OCI-LY3 (cell line): ENCODE measurements at regions not wholly inside any gene's neighbourhood (a gene's known extent, or its start where the extent isn't known, plus 50 kb on each side); places are given as distances from the start of the nearest gene placed in this dataset.

Experiments used
- EZH2phosphoT487 ChIP-seq: fragments of 200-600 bp; shearing (Covaris generic); IDR thresholded peaks from 2 replicates; pipeline ENCODE4 v1.6.1; 2018; ENCODE audit warnings: antibody characterized with exemption, mixed run types, low read depth
- TF ChIP-seq, protein P1 (sequence below): fragments of 200-600, 300-600 bp; sonication (generic); IDR thresholded peaks from 2 replicates; pipeline ENCODE4 v1.5.1; 2014; ENCODE audit warnings: antibody characterized with exemption, low read length, low read depth

DNA sequence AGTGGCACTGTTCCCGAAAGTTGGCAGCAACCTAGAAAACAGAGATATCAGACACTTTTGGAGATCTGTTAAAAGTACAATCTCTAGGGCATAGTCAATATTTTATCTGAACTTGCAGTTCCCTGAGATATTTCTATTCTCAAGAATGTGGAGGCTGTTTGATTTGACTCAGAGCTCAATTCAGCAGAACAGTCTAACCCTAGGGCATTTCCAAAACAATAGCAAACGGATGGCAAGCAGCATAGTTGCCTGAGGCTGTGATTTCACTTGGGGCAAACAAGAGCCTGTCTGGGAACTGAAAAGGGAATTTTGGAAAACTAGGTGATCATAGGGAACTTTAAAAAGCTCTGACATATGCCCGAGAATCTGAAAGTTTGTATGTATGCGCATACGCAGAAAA is 772.8 kb upstream of the LRRTM1 start:
- no peak for TF ChIP-seq EZH2phosphoT487
- TF ChIP-seq, protein P1, sequence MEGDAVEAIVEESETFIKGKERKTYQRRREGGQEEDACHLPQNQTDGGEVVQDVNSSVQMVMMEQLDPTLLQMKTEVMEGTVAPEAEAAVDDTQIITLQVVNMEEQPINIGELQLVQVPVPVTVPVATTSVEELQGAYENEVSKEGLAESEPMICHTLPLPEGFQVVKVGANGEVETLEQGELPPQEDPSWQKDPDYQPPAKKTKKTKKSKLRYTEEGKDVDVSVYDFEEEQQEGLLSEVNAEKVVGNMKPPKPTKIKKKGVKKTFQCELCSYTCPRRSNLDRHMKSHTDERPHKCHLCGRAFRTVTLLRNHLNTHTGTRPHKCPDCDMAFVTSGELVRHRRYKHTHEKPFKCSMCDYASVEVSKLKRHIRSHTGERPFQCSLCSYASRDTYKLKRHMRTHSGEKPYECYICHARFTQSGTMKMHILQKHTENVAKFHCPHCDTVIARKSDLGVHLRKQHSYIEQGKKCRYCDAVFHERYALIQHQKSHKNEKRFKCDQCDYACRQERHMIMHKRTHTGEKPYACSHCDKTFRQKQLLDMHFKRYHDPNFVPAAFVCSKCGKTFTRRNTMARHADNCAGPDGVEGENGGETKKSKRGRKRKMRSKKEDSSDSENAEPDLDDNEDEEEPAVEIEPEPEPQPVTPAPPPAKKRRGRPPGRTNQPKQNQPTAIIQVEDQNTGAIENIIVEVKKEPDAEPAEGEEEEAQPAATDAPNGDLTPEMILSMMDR: no peak
